HG02759 (cell line): ENCODE measurements at regions not wholly inside any gene's neighbourhood (a gene's known extent, or its start where the extent isn't known, plus 50 kb on each side); places are given as distances from the start of the nearest gene placed in this dataset.

Experiments
- ATAC-seq: cut with Tn5 transposase; IDR thresholded peaks from one replicate; pipeline ENCODE4 v1.9.1; 2021; ENCODE audit warnings: mild to moderate bottlenecking, moderate library complexity; ENCODE audit not compliant: unreplicated experiment

GRCh38 chr5:144882739-144883283, 712.1 kb downstream of the KCTD16 start:
- ATAC-seq = no peak

GRCh38 chr5:144880513-144880912, 709.8 kb downstream of the KCTD16 start:
- no peak for ATAC-seq

- no peak for ATAC-seq
Measured at GRCh38 chr5:144876990-144877389, 706.3 kb downstream of the KCTD16 start.

GRCh38 chr5:144873076-144873475, 702.4 kb downstream of the KCTD16 start:
- no peak for ATAC-seq

- ATAC-seq = no peak
Measured at GRCh38 chr5:144864118-144864517, 693.4 kb downstream of the KCTD16 start.

- ATAC-seq = no peak
Measured at GRCh38 chr5:144857454-144857853, 686.8 kb downstream of the KCTD16 start.

GRCh38 chr5:144844086-144844485, 673.4 kb downstream of the KCTD16 start:
- ATAC-seq = no peak

GRCh38 chr5:144832416-144832815, 661.7 kb downstream of the KCTD16 start:
- ATAC-seq = no peak

GRCh38 chr5:144831650-144832049, 661.0 kb downstream of the KCTD16 start:
- ATAC-seq = no peak

- ATAC-seq = no peak
Measured at GRCh38 chr5:144822503-144822902, 651.8 kb downstream of the KCTD16 start.

GRCh38 chr5:144820278-144820677, 649.6 kb downstream of the KCTD16 start:
- no peak for ATAC-seq

- no peak for ATAC-seq
Measured at GRCh38 chr5:144815131-144815530, 644.5 kb downstream of the KCTD16 start.

GRCh38 chr5:144812763-144813162, 642.1 kb downstream of the KCTD16 start:
- ATAC-seq = no peak

GRCh38 chr5:144800169-144800568, 629.5 kb downstream of the KCTD16 start:
- no peak for ATAC-seq

GRCh38 chr5:144798595-144798994, 627.9 kb downstream of the KCTD16 start:
- ATAC-seq = no peak

- ATAC-seq = no peak
Measured at GRCh38 chr5:144794922-144795321, 624.2 kb downstream of the KCTD16 start.

GRCh38 chr5:144788556-144788955, 617.9 kb downstream of the KCTD16 start:
- no peak for ATAC-seq

- no peak for ATAC-seq
Measured at GRCh38 chr5:144788046-144788445, 617.4 kb downstream of the KCTD16 start.

GRCh38 chr5:144779368-144779767, 608.7 kb downstream of the KCTD16 start:
- ATAC-seq = no peak

GRCh38 chr5:144778561-144778960, 607.9 kb downstream of the KCTD16 start:
- no peak for ATAC-seq

- no peak for ATAC-seq
Measured at GRCh38 chr5:144774197-144774596, 603.5 kb downstream of the KCTD16 start.

- ATAC-seq = no peak
Measured at GRCh38 chr5:144773628-144774027, 603.0 kb downstream of the KCTD16 start.

- no peak for ATAC-seq
Measured at GRCh38 chr5:144771802-144772201, 601.1 kb downstream of the KCTD16 start.
